NT2/D1 (cell line): ENCODE measurements at regions not wholly inside any gene's neighbourhood (a gene's known extent, or its start where the extent isn't known, plus 50 kb on each side); places are given as distances from the start of the nearest gene placed in this dataset.

Experiments used
- SUZ12 ChIP-seq: IDR thresholded peaks from 2 replicates; pipeline ENCODE4 v1.6.1; 2011; ENCODE audit not compliant: insufficient read length, insufficient read depth; ENCODE audit errors: extremely low read depth
- YY1 ChIP-seq: IDR thresholded peaks from 2 replicates; pipeline ENCODE4 v1.6.1; 2011; ENCODE audit not compliant: insufficient read length, insufficient read depth
- ZNF274 ChIP-seq: IDR thresholded peaks from 2 replicates; pipeline ENCODE4 v1.6.1; 2011; ENCODE audit warnings: mild to moderate bottlenecking, low read depth, low read length

GRCh38 chr1:177466286-177466685, 295.5 kb downstream of the BRINP2 start:
- TF ChIP-seq ZNF274 = no peak
- TF ChIP-seq YY1 = no peak
- no peak for TF ChIP-seq SUZ12
